ENCODE measurements at regions not wholly inside any gene's neighbourhood (a gene's known extent, or its start where the extent isn't known, plus 50 kb on each side); places are given as distances from the start of the nearest gene placed in this dataset.

GRCh38 chr4:148834804-148835631 lies 392.8 kb upstream of the NR3C2 start:
- TF ChIP-seq CTCF (IDR thresholded peaks at IDR 0.05): no peak

- TF ChIP-seq CTCF (IDR thresholded peaks at IDR 0.05): no peak
Observed at GRCh38 chr4:148831945-148832344, 389.7 kb upstream of the NR3C2 start.

- TF ChIP-seq CTCF (IDR thresholded peaks at IDR 0.05): no peak
Observed at GRCh38 chr4:148828291-148828690, 386.1 kb upstream of the NR3C2 start.

- TF ChIP-seq CTCF (IDR thresholded peaks at IDR 0.05): no peak
Observed at GRCh38 chr4:148827781-148828180, 385.6 kb upstream of the NR3C2 start.

GRCh38 chr4:148823419-148823769 lies 381.2 kb upstream of the NR3C2 start:
- TF ChIP-seq CTCF (IDR thresholded peaks at IDR 0.05): no peak

GRCh38 chr4:148822572-148823418 lies 380.6 kb upstream of the NR3C2 start:
- TF ChIP-seq CTCF (IDR thresholded peaks at IDR 0.05): no peak

- no peak for TF ChIP-seq CTCF (IDR thresholded peaks at IDR 0.05)
Observed at GRCh38 chr4:148814030-148814429, 371.8 kb upstream of the NR3C2 start.

Data from LNCAP (cell line).